Heart right ventricle (tissue), 16 donors: ENCODE measurements at regions not wholly inside any gene's neighbourhood (a gene's known extent, or its start where the extent isn't known, plus 50 kb on each side); places are given as distances from the start of the nearest gene placed in this dataset.
"Not testable (repeated sequence)": the region's sequence is repeated elsewhere in the genome, so short reads cannot be mapped to it uniquely, and the experiment has no call there.

Source experiments
- ATAC-seq, 8 donors: fragments of 200-7000 bp; cut with Tn5 transposase; one replicate each; pipeline ENCODE4 v1.9.1; 2020; ENCODE audit warnings: mild to moderate bottlenecking in 8 of 8, moderate library complexity in 8 of 8, moderate number of reproducible peaks in 1 of 8
- DNase-seq, 2 donors: peaks; one replicate each; pipeline ENCODE4 v3.0.0-alpha.2; 2020
- H3K27ac ChIP-seq, 10 donors: fragments of 200-600 bp; sonication (generic) in 2 of 10; one replicate each; pipeline versions ENCODE4 v1.5.0 to v1.8.0; 2020 to 2022; ENCODE audit warnings: mild to moderate bottlenecking in 3 of 10
- H3K27me3 ChIP-seq, 7 donors: fragments of 200-600 bp; one replicate each; pipeline ENCODE4 v1.8.0; 2021 to 2022; ENCODE audit warnings: mild to moderate bottlenecking in 2 of 7
- H3K36me3 ChIP-seq, 9 donors: fragments of 200-600 bp; sonication (generic) in 1 of 9; one replicate each; pipeline versions ENCODE4 v1.5.0 to v1.8.0; 2020 to 2022; ENCODE audit warnings: mild to moderate bottlenecking in 2 of 9
- H3K4me1 ChIP-seq, 9 donors: fragments of 200-600 bp; sonication (generic) in 1 of 9; one replicate each; pipeline versions ENCODE4 v1.5.0 to v1.8.0; 2020 to 2022; ENCODE audit warnings: mild to moderate bottlenecking in 4 of 9
- H3K4me3 ChIP-seq, 10 donors: fragments of 200-600 bp; sonication (generic) in 2 of 10; one replicate each; pipeline versions ENCODE4 v1.5.0 to v1.8.0; 2020 to 2022; ENCODE audit warnings: mild to moderate bottlenecking in 7 of 10, moderate library complexity in 2 of 10
- H3K9me3 ChIP-seq, 11 donors: fragments of 200-600 bp in 10 of 11; sonication (generic) in 2 of 11; one replicate each; pipeline versions ENCODE4 v1.5.0 to v1.8.0; 2013 to 2022; ENCODE audit warnings: mild to moderate bottlenecking in 2 of 11, control low read depth in 1 of 11, moderate library complexity in 1 of 11
- WGBS, 2 donors: extraction: QIAGEN DNeasy Blood & Tissue Kit; methylation state at CpG; one replicate each; pipeline ENCODE4 v1.1.7; 2013; ENCODE audit warnings: inconsistent platforms in 1 of 2; 5-methylcytosine and 5-hydroxymethylcytosine counted together
- intact Hi-C, 10 donors: fragments of 100-400 bp; cut with DNase I; formaldehyde crosslinking; loops; one replicate each; pipeline versions ENCODE4 v1.11.1 to v1.14.2; 2022
- TF ChIP-seq, protein P1 (sequence below), 9 donors: fragments of 200-600 bp; sonication (generic) in 2 of 9; IDR thresholded peaks; one replicate each; pipeline versions ENCODE4 v1.5.0 to v1.8.0; 2021 to 2022; ENCODE audit warnings: antibody characterized with exemption in 9 of 9, mild to moderate bottlenecking in 5 of 9, moderate library complexity in 1 of 9
- donor health status: Arrhythmogenic right ventricular cardiomyopathy.
- donor health status: ischemic (EF 13 %, LVEDD 7.1; RV severe dilation, severe dysfunction).
- donor health status: healthy with polysubstance abuse.
- donor health status: DM: no; HTN: yes; CAD: no.
- donor health status: DM: no; HTN: no; CAD: no.
- donor health status: ischemic (EF 25% LVEDD 6.9; RV normal size, moderate dysfunction).
- donor health status: ischemic (EF 25% LVEDD 5.7; RV mildly dilated, moderate dysfunction).
- donor health status: healthy.
- donor health status: DM: yes; HTN: yes; CAD: no.
- donor health status: Ischemic cardiomyopathy.
- donor health status: ischemic (EF 35%, LVEDD 5.7; RV mildly dilated, moderate dysfunction).
- donor health status: nonischemic (EF 11% LVEDD 7.7; RV severe dilation, severe dysfunction).
- donor health status: DM: yes; HTN: yes; CAD: no.
- donor health status: PGD.
- donor health status: ischemic (EF 29% LVEDD 5.4; RV normal size, mild dysfunction).
- donor health status: nonischemic (EF 23%, LVEDD 6.1; RV moderate dilation, normal function).

DNA sequence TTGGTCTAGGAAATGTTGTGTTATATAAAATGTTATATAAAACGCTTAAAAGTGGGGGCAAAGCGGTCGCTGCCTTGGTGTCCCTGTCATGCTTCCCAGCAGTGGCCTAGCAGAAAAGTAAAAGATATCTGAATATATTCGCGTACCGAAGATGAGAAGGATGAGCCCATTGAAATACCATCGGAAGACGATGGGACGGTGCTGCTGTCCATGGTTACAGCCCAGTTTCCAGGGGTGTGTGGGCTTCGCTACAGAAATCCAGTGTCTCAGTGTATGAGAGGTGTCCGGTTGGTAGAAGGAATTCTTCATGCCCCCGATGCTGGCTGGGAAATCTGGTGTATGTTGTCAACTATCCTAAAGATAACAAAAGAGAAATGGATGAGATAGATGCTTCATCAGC lies 110.9 kb upstream of the DIAPH3 start:
- Histone ChIP-seq H3K4me1 (no peaks in the 10 kb centered on the region), H3K4me3 (no peak overlapping the region), H3K27me3 (peaks cover 0 to 8% (median 0%) of the 10 kb centered on the region in 7 donors), H3K27ac (no peak overlapping the region), H3K36me3 (no peaks in the 10 kb centered on the region), H3K9me3 (no peaks in the 10 kb centered on the region)
- DNase-seq (no peak), ATAC-seq (no peak)
- TF ChIP-seq, protein P1, sequence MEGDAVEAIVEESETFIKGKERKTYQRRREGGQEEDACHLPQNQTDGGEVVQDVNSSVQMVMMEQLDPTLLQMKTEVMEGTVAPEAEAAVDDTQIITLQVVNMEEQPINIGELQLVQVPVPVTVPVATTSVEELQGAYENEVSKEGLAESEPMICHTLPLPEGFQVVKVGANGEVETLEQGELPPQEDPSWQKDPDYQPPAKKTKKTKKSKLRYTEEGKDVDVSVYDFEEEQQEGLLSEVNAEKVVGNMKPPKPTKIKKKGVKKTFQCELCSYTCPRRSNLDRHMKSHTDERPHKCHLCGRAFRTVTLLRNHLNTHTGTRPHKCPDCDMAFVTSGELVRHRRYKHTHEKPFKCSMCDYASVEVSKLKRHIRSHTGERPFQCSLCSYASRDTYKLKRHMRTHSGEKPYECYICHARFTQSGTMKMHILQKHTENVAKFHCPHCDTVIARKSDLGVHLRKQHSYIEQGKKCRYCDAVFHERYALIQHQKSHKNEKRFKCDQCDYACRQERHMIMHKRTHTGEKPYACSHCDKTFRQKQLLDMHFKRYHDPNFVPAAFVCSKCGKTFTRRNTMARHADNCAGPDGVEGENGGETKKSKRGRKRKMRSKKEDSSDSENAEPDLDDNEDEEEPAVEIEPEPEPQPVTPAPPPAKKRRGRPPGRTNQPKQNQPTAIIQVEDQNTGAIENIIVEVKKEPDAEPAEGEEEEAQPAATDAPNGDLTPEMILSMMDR (IDR thresholded peaks at IDR 0.05), result no peak
- 92 to 93% methylated on average over 12 of the region's 12 CpGs for WGBS, 2 donors
- intact Hi-C loops, result no loop called here

GRCh38 chr13:60275208-60275607 lies 111.5 kb upstream of the DIAPH3 start:
- TF ChIP-seq, protein P1 (IDR thresholded peaks at IDR 0.05), result no peak
- Histone ChIP-seq H3K9me3 (no peaks in the 10 kb centered on the region), H3K36me3 (no peaks in the 10 kb centered on the region), H3K27ac (no peak overlapping the region), H3K27me3 (peaks cover 0 to 8% (median 0%) of the 10 kb centered on the region in 7 donors), H3K4me1 (no peaks in the 10 kb centered on the region), H3K4me3 (no peak overlapping the region)
- DNase-seq, result no peak
- ATAC-seq, result no peak
- 77 to 91% methylated on average over 9 of the region's 9 CpGs for WGBS, 2 donors
- intact Hi-C loops, result no loop called here

DNA sequence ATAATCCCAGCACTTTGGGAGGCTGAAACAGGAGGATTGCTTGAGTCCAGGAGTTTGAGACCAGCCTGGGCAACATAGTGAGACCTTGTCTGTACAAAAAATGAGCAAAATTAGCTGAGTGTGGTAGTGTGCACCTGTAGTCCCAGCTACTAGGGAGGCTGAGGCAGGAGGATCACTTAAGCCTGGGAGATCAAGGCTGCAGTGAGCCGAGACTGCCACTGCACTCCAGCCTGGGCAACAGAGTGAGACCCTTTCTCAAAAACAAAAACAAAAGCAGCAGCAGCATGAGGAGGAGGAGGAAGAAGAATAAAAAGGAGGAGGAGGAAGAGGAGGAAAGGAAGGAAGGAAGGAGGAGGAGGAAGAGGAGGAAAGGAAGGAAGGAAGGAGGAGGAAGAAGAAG lies 116.5 kb upstream of the TDRD3 start:
- H3K9me3 ChIP-seq, H3K4me3 ChIP-seq, H3K27me3 ChIP-seq, intact Hi-C loops, H3K4me1 ChIP-seq, H3K36me3 ChIP-seq, ATAC-seq, H3K27ac ChIP-seq, DNase-seq: not testable (repeated sequence)
- 93 to 96% methylated on average over 1 of the region's 1 CpG for WGBS, 2 donors

- Histone ChIP-seq H3K4me3 (no peak overlapping the region), H3K27ac (no peak overlapping the region), H3K4me1 (peaks cover 0 to 4% (median 0%) of the 10 kb centered on the region in 9 donors), H3K9me3 (no peaks in the 10 kb centered on the region), H3K36me3 (no peaks in the 10 kb centered on the region), H3K27me3 (peaks cover 0 to 8% (median 0%) of the 10 kb centered on the region in 7 donors)
- ATAC-seq, result no peak
- 50 to 53% methylated on average over 2 of the region's 2 CpGs for WGBS, 2 donors
- DNase-seq, result no peak
- intact Hi-C loops, result no loop called here
- TF ChIP-seq, protein P1 (IDR thresholded peaks at IDR 0.05), result no peak
Measured at GRCh38 chr13:60282186-60282585, 114.8 kb upstream of the TDRD3 start.

- Histone ChIP-seq H3K4me1 (peaks cover 0 to 4% (median 0%) of the 10 kb centered on the region in 9 donors), H3K9me3 (no peaks in the 10 kb centered on the region), H3K4me3 (no peak overlapping the region), H3K36me3 (no peaks in the 10 kb centered on the region), H3K27ac (no peak overlapping the region), H3K27me3 (peaks cover 0 to 8% (median 0%) of the 10 kb centered on the region in 7 donors)
- TF ChIP-seq, protein P1 (IDR thresholded peaks at IDR 0.05), result no peak
- ATAC-seq, result no peak
- DNase-seq, result no peak
- WGBS, 2 donors, result 54 to 71% methylated on average over 1 of the region's 1 CpG
- intact Hi-C loops, result no loop called here
Measured at GRCh38 chr13:60282708-60283107, 114.3 kb upstream of the TDRD3 start.
